ENCODE measurements at regions not wholly inside any gene's neighbourhood (a gene's known extent, or its start where the extent isn't known, plus 50 kb on each side); places are given as distances from the start of the nearest gene placed in this dataset.

- TF ChIP-seq CTCF (IDR thresholded peaks at IDR 0.05 in 8 of 11, conservative IDR thresholded peaks at IDR 0.05 in 3 of 11): no peak
- TF ChIP-seq POLR2AphosphoS5 (IDR thresholded peaks at IDR 0.05): no peak
- no peak for TF ChIP-seq POLR2A (IDR thresholded peaks at IDR 0.05)
Measured at GRCh38 chr3:18579661-18580060, 154.5 kb upstream of the SATB1 start.

Measured in spleen (tissue), 7 donors.